ENCODE measurements at regions not wholly inside any gene's neighbourhood (a gene's known extent, or its start where the extent isn't known, plus 50 kb on each side); places are given as distances from the start of the nearest gene placed in this dataset.

GRCh38 chr5:19264821-19265220, 723.2 kb downstream of the CDH18 start:
- POLR2A ChIA-PET: no interaction called here
- no peaks in the 10 kb centered on the region for H3K79me2 ChIP-seq (ENCODE audit: control insufficient read depth, insufficient read depth, low read length)
- H3K27me3 ChIP-seq (ENCODE audit: control insufficient read depth in 2 of 2, insufficient read depth in 2 of 2, low read length in 2 of 2): no peaks in the 10 kb centered on the region
- FAIRE-seq (no peak), ATAC-seq (no peak), DNase-seq (ENCODE audit: extremely low read depth in 1 of 4, low spot score in 3 of 4) (no peak)
- H3K9me3 ChIP-seq (replicated peaks; ENCODE audit: control insufficient read depth, insufficient read depth, low read depth, low read length): no peaks in the 10 kb centered on the region; the same call in 1 of the 2 replicates
- no peaks in the 10 kb centered on the region for H3K4me1 ChIP-seq (replicated peaks in 1 of 2; ENCODE audit: control insufficient read depth in 2 of 2, insufficient read depth in 2 of 2, low read length in 2 of 2)
- intact Hi-C loops (cut with micrococcal nuclease): no loop called here
- H3K27ac ChIP-seq (ENCODE audit: extremely low read depth, low read depth, low read length): no peak overlapping the region
- in situ Hi-C loops (cut with MboI): no loop called here
- H3K36me3 ChIP-seq (ENCODE audit: control insufficient read depth, insufficient read depth, low read length): no peaks in the 10 kb centered on the region
- BruUV-seq (replicated peaks): no TSS peak
- 3% methylated on average over 2 of the region's 2 CpGs for WGBS (ENCODE audit: insufficient coverage, low coverage, missing lambda C conversion rate)
- H3K9ac ChIP-seq (ENCODE audit: insufficient read depth in 1 of 2, low read depth in 2 of 2, low read length in 2 of 2): no peak overlapping the region
- no peaks in the 10 kb centered on the region for H3K9me1 ChIP-seq (ENCODE audit: control insufficient read depth, insufficient read depth, low read length)
- no peaks in the 10 kb centered on the region for H4K20me1 ChIP-seq (replicated peaks; ENCODE audit: control insufficient read depth, insufficient read depth, low read length)
- H2AFZ ChIP-seq (ENCODE audit: low read depth, low read length): no peak overlapping the region
- H3K4me2 ChIP-seq (ENCODE audit: insufficient read depth, low read length): no peak overlapping the region
- CTCF ChIA-PET (ENCODE audit: low intra/inter-chr PET ratio): no interaction called here
- no peak overlapping the region for H3K4me3 ChIP-seq
- TF ChIP-seq E2F4 (CRISPR knock-in tag; IDR thresholded peaks at IDR 0.05; ENCODE audit: low read depth) (no peak), HLTF (IDR thresholded peaks at IDR 0.05) (no peak), TRIM28 (IDR thresholded peaks at IDR 0.05) (no peak), VEZF1 (CRISPR knock-in tag; IDR thresholded peaks at IDR 0.05) (no peak), KDM2B (CRISPR knock-in tag; IDR thresholded peaks at IDR 0.05) (no peak), NR2C2 (CRISPR knock-in tag; IDR thresholded peaks at IDR 0.05) (no peak), NR2C2 (tag; IDR thresholded peaks at IDR 0.05) (no peak), KLF10 (CRISPR knock-in tag; IDR thresholded peaks at IDR 0.05) (no peak), ZKSCAN3 (CRISPR knock-in tag; IDR thresholded peaks at IDR 0.05) (no peak), MTA3 (IDR thresholded peaks at IDR 0.05; ENCODE audit: borderline replicate concordance) (no peak), DPF2 (IDR thresholded peaks at IDR 0.05) (no peak), CREB1 (IDR thresholded peaks at IDR 0.05) (no peak), CREB1 (CRISPR knock-in tag; IDR thresholded peaks at IDR 0.05) (no peak), FOXP1 (CRISPR knock-in tag; IDR thresholded peaks at IDR 0.05) (no peak), POLR2A (conservative IDR thresholded peaks at IDR 0.05) (no peak), ILF3 (IDR thresholded peaks at IDR 0.05; ENCODE audit: borderline replicate concordance) (no peak), GTF2B (IDR thresholded peaks at IDR 0.05; ENCODE audit: extremely low read depth, insufficient read length) (no peak)
- TF ChIP-seq, protein P1, sequence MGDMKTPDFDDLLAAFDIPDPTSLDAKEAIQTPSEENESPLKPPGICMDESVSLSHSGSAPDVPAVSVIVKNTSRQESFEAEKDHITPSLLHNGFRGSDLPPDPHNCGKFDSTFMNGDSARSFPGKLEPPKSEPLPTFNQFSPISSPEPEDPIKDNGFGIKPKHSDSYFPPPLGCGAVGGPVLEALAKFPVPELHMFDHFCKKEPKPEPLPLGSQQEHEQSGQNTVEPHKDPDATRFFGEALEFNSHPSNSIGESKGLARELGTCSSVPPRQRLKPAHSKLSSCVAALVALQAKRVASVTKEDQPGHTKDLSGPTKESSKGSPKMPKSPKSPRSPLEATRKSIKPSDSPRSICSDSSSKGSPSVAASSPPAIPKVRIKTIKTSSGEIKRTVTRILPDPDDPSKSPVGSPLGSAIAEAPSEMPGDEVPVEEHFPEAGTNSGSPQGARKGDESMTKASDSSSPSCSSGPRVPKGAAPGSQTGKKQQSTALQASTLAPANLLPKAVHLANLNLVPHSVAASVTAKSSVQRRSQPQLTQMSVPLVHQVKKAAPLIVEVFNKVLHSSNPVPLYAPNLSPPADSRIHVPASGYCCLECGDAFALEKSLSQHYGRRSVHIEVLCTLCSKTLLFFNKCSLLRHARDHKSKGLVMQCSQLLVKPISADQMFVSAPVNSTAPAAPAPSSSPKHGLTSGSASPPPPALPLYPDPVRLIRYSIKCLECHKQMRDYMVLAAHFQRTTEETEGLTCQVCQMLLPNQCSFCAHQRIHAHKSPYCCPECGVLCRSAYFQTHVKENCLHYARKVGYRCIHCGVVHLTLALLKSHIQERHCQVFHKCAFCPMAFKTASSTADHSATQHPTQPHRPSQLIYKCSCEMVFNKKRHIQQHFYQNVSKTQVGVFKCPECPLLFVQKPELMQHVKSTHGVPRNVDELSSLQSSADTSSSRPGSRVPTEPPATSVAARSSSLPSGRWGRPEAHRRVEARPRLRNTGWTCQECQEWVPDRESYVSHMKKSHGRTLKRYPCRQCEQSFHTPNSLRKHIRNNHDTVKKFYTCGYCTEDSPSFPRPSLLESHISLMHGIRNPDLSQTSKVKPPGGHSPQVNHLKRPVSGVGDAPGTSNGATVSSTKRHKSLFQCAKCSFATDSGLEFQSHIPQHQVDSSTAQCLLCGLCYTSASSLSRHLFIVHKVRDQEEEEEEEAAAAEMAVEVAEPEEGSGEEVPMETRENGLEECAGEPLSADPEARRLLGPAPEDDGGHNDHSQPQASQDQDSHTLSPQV (IDR thresholded peaks at IDR 0.05): no peak
